ENCODE measurements at regions not wholly inside any gene's neighbourhood (a gene's known extent, or its start where the extent isn't known, plus 50 kb on each side); places are given as distances from the start of the nearest gene placed in this dataset.

- Histone ChIP-seq H3K36me3 (no peaks in the 10 kb centered on the region), H3K4me3 (no peak overlapping the region), H3K27ac (no peak overlapping the region), H3K9me3 (no peaks in the 10 kb centered on the region), H3K4me1 (no peaks in the 10 kb centered on the region), H3K27me3 (no peaks in the 10 kb centered on the region)
- ATAC-seq (no peak), DNase-seq (no peak)
- in situ Hi-C loops (cut with MboI; ENCODE audit: low sequenced_read_pairs in 4 of 4) (no loop called here), intact Hi-C loops (cut with DNase I; ENCODE audit: low total_unique reads) (no loop called here)
- TF ChIP-seq POLR2A (IDR thresholded peaks at IDR 0.05) (no peak), CTCF (IDR thresholded peaks at IDR 0.05 in 4 of 5, conservative IDR thresholded peaks at IDR 0.05 in 1 of 5) (no peak)
Measured at GRCh38 chr3:192033246-192033645, 572.3 kb downstream of the PYDC2 start.

- Histone ChIP-seq H3K4me1 (no peaks in the 10 kb centered on the region), H3K4me3 (no peak overlapping the region), H3K9me3 (no peaks in the 10 kb centered on the region), H3K36me3 (no peaks in the 10 kb centered on the region), H3K27me3 (no peaks in the 10 kb centered on the region), H3K27ac (no peak overlapping the region)
- no peak for DNase-seq
- ATAC-seq, result no peak
- TF ChIP-seq CTCF (IDR thresholded peaks at IDR 0.05 in 4 of 5, conservative IDR thresholded peaks at IDR 0.05 in 1 of 5), result no peak
- no peak for TF ChIP-seq POLR2A (IDR thresholded peaks at IDR 0.05)
- intact Hi-C loops (cut with DNase I; ENCODE audit: low total_unique reads), result no loop called here
- in situ Hi-C loops (cut with MboI; ENCODE audit: low sequenced_read_pairs in 4 of 4), result no loop called here
Measured at GRCh38 chr3:192038726-192039125, 577.8 kb downstream of the PYDC2 start.

- in situ Hi-C loops (cut with MboI; ENCODE audit: low sequenced_read_pairs in 4 of 4) (no loop called here), intact Hi-C loops (cut with DNase I; ENCODE audit: low total_unique reads) (no loop called here)
- Histone ChIP-seq H3K9me3 (no peaks in the 10 kb centered on the region), H3K4me1 (no peaks in the 10 kb centered on the region), H3K4me3 (no peak overlapping the region), H3K27me3 (no peaks in the 10 kb centered on the region), H3K27ac (no peak overlapping the region), H3K36me3 (no peaks in the 10 kb centered on the region)
- ATAC-seq (no peak), DNase-seq (no peak)
- no peak for TF ChIP-seq CTCF (IDR thresholded peaks at IDR 0.05 in 4 of 5, conservative IDR thresholded peaks at IDR 0.05 in 1 of 5)
- no peak for TF ChIP-seq POLR2A (IDR thresholded peaks at IDR 0.05)
Measured at GRCh38 chr3:192039593-192039992, 578.6 kb downstream of the PYDC2 start.

GRCh38 chr3:192040282-192041043, 579.5 kb downstream of the PYDC2 start:
- no peaks in the 10 kb centered on the region for H3K27me3 ChIP-seq
- in situ Hi-C loops (cut with MboI; ENCODE audit: low sequenced_read_pairs in 4 of 4), result no loop called here

GRCh38 chr3:192042116-192042515, 581.2 kb downstream of the PYDC2 start:
- H3K27me3 ChIP-seq, result no peaks in the 10 kb centered on the region
- ATAC-seq (no peak), DNase-seq (no peak)
- H3K27ac ChIP-seq, result no peak overlapping the region
- H3K4me1 ChIP-seq, result no peaks in the 10 kb centered on the region
- in situ Hi-C loops (cut with MboI; ENCODE audit: low sequenced_read_pairs in 4 of 4) (no loop called here), intact Hi-C loops (cut with DNase I; ENCODE audit: low total_unique reads) (no loop called here)
- no peak overlapping the region for H3K4me3 ChIP-seq
- H3K36me3 ChIP-seq, result no peaks in the 10 kb centered on the region
- TF ChIP-seq POLR2A (IDR thresholded peaks at IDR 0.05), result no peak
- no peak for TF ChIP-seq CTCF (IDR thresholded peaks at IDR 0.05 in 4 of 5, conservative IDR thresholded peaks at IDR 0.05 in 1 of 5)
- no peaks in the 10 kb centered on the region for H3K9me3 ChIP-seq

More at GRCh38 chr3:192040282-192041043, 579.5 kb downstream of the PYDC2 start:
- DNase-seq, result no peak
- intact Hi-C loops (cut with DNase I; ENCODE audit: low total_unique reads), result no loop called here
- Histone ChIP-seq H3K4me3 (no peak overlapping the region), H3K36me3 (no peaks in the 10 kb centered on the region), H3K9me3 (no peaks in the 10 kb centered on the region), H3K27ac (no peak overlapping the region), H3K4me1 (no peaks in the 10 kb centered on the region)
- no peak for ATAC-seq
- TF ChIP-seq POLR2A (IDR thresholded peaks at IDR 0.05), result no peak

Data from gastrocnemius medialis (tissue), 4 donors.